Activated naive CD4-positive, alpha-beta T cell treated with anti-CD3 and anti-CD28 coated beads for 36 hours (primary cell): ENCODE measurements at regions not wholly inside any gene's neighbourhood (a gene's known extent, or its start where the extent isn't known, plus 50 kb on each side); places are given as distances from the start of the nearest gene placed in this dataset.

Experiments
- CTCF ChIA-PET: fragments of 350-600 bp; sonication (Branson Sonifier 250); formaldehyde crosslinking; loops from one replicate; lab custom pipeline; 2021; ENCODE audit warnings: antibody characterized with exemption; lab: Charles Lee
- DNase-seq: peaks from one replicate; pipeline ENCODE4 v3.0.0-alpha.2; 2020
- H3K27ac Mint-ChIP-seq: one replicate; pipeline ENCODE4 v1.8.0; 2021; ENCODE audit warnings: mild to moderate bottlenecking, mixed read lengths
- H3K27me3 Mint-ChIP-seq: one replicate; pipeline ENCODE4 v1.8.0; 2021; ENCODE audit warnings: low read depth, mixed read lengths
- H3K36me3 Mint-ChIP-seq: one replicate; pipeline ENCODE4 v1.8.0; 2021; ENCODE audit warnings: low read depth, mixed read lengths
- H3K4me1 Mint-ChIP-seq: one replicate; pipeline ENCODE4 v1.8.0; 2021; ENCODE audit warnings: low read depth, mixed read lengths
- H3K4me3 Mint-ChIP-seq: one replicate; pipeline ENCODE4 v1.8.0; 2021; ENCODE audit warnings: mild to moderate bottlenecking, moderate library complexity, mixed read lengths
- H3K9me3 Mint-ChIP-seq: one replicate; pipeline ENCODE4 v1.8.0; 2021; ENCODE audit warnings: mixed read lengths
- intact Hi-C: fragments of 100-400 bp; cut with micrococcal nuclease; formaldehyde crosslinking; loops from one replicate; pipeline ENCODE4 v1.15.1; 2023

DNA sequence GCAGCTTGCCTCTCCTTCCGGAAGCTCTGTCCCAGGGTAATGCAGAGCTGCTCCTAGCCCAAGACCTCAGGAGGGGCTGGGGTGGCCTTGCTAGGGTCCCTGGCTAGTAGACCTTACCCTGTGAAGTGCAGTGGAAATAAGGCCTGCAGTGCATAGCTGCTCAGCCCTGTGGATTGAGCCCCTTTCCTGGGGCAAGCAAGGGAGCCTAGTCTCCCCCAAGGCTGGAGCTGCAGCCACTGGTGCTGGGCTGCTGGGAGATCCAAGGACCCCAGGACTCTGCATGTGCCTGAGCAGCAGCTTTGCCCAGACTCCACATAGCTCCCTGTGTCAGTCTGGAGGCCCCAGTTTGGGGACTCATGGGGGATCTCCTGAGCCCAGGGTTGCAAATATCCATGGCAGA, 57.9 kb downstream of the FANCF start:
- CTCF ChIA-PET: no interaction called here
- Mint-ChIP-seq H3K4me1 (no peaks in the 10 kb centered on the region), H3K27ac (no peak overlapping the region), H3K27me3 (peaks cover 32% of the 10 kb centered on the region), H3K4me3 (no peak overlapping the region), H3K36me3 (no peaks in the 10 kb centered on the region), H3K9me3 (no peaks in the 10 kb centered on the region)
- intact Hi-C loops: no loop called here
- DNase-seq: no peak

DNA sequence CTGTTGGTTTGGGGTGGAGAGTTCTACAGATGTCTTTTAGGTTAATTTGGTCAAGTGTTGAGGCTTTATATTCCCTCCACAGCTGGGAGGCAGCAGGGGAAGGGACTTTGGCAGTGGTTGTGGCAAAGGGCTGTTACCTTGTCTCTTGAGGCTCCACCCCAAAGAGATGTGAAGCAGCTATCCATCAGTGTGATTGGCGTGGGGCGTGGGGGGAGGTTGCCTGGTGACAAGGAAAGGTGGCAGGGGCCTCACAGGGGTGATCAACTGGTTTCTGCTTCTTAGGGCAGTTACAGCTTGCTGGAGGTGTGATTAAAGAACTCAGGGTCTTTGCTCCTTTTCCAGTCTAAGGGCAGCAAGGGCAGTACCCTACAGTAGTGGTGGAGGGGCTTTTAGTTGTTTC, 59.3 kb downstream of the FANCF start:
- no peak for DNase-seq
- Mint-ChIP-seq H3K27me3 (peaks cover 26% of the 10 kb centered on the region), H3K27ac (no peak overlapping the region), H3K9me3 (no peaks in the 10 kb centered on the region), H3K36me3 (no peaks in the 10 kb centered on the region), H3K4me1 (no peaks in the 10 kb centered on the region), H3K4me3 (no peak overlapping the region)
- intact Hi-C loops: no loop called here
- CTCF ChIA-PET: no interaction called here

DNA sequence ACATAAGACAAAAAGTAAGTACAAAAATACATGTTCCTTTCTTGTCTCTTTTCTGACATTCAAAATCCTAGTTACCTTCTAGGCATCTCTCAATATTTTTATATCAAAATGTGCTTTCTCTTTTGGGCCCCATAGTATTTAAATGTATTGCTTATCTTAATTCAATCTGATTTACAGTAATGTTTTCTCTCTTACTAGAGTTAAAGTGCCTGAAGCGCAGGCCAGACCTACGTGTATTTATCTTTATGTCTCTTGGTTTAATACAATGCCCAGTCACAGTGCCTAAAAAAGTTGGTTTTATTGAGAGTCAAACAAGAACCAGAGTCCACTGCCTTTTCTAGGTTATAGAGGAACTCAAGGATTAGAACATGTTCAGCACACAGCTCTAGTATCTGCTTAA, 64.3 kb downstream of the FANCF start:
- no peak overlapping the region for H3K4me3 Mint-ChIP-seq
- H3K27me3 Mint-ChIP-seq: peaks cover 8% of the 10 kb centered on the region
- no peak for DNase-seq
- CTCF ChIA-PET: no interaction called here
- H3K36me3 Mint-ChIP-seq: no peaks in the 10 kb centered on the region
- no peak overlapping the region for H3K27ac Mint-ChIP-seq
- no peaks in the 10 kb centered on the region for H3K9me3 Mint-ChIP-seq
- H3K4me1 Mint-ChIP-seq: no peaks in the 10 kb centered on the region
- intact Hi-C loops: no loop called here

DNA sequence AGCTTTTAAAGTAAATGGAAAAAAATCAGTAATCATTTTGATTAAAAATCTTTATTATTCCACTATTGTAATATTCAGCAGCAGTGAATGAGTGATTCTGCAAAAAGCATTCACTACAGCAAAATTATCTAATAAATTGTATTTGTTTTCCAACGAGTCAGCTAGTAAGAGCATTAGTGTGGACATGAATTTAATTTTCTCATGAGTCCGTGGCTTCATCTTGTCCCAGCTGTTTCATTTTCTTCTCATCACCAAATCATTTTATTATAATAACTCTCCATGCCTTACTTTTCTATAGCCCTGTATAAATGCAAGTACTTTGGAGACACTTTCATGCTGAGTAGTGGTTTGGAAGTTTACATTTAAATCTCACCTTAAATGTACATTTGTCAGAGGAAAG, 66.2 kb downstream of the FANCF start:
- Mint-ChIP-seq H3K4me3 (no peak overlapping the region), H3K27ac (no peak overlapping the region), H3K36me3 (no peaks in the 10 kb centered on the region), H3K27me3 (peaks cover 2% of the 10 kb centered on the region), H3K4me1 (no peaks in the 10 kb centered on the region), H3K9me3 (no peaks in the 10 kb centered on the region)
- intact Hi-C loops: no loop called here
- DNase-seq: no peak
- CTCF ChIA-PET: interaction anchor here (0.6 kb wide), 1 partner anchor 77 kb away, joined by 4 read pairs; no protein-coding TSS in a partner anchor

DNA sequence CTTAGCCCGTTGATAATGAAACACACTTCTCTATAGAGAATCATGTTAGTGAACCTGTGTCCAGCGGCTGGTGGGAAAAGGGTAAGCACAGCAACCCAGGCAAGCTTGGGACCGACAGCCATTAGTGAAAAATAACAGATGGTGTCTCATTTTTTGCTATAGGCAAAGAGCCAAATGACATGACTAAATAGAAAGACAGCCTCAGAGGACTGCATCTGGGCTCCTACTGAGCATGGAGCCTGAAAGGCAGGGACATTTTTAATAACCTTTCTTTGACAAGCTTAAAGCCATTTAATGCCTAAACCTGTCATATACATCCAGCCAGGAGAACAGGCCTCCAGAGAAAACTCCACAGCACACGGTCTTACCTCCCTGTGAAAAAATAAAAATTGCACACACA, 67.0 kb downstream of the FANCF start:
- intact Hi-C loops: no loop called here
- no peak overlapping the region for H3K4me3 Mint-ChIP-seq

DNA sequence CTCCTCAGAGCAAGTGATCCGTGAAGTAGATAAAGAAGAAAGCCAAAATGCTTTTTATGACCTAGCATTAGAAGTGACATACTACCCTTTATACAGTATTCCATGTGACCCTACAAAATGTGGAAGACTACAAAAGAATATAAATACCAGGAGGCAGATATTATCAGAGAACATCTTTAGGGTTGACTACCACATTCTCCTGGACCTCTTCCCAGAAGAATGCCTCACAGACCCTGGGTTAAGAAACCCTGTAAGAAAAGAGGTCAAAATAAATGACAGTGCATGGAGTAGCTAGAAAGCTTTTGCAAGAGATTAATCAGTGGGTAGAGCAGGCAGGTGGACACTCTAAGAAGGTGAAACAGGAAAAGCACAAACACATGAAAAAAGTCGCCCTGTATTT, 69.2 kb downstream of the FANCF start:
- Mint-ChIP-seq H3K4me3 (no peak overlapping the region), H3K9me3 (no peaks in the 10 kb centered on the region), H3K27me3 (peaks cover 16% of the 10 kb centered on the region), H3K27ac (no peak overlapping the region), H3K36me3 (no peaks in the 10 kb centered on the region), H3K4me1 (peaks cover 12% of the 10 kb centered on the region)
- CTCF ChIA-PET: interaction anchor here (1.5 kb wide), 1 partner anchor 13 kb away, joined by 3 read pairs; no protein-coding TSS in a partner anchor
- DNase-seq: no peak
- intact Hi-C loops: no loop called here

More for the DNA sequence above, 67.0 kb downstream of the FANCF start:
- Mint-ChIP-seq H3K27me3 (peaks cover 3% of the 10 kb centered on the region), H3K27ac (no peak overlapping the region), H3K36me3 (no peaks in the 10 kb centered on the region), H3K9me3 (no peaks in the 10 kb centered on the region), H3K4me1 (peaks cover 6% of the 10 kb centered on the region)
- CTCF ChIA-PET: no interaction called here
- DNase-seq: no peak

DNA sequence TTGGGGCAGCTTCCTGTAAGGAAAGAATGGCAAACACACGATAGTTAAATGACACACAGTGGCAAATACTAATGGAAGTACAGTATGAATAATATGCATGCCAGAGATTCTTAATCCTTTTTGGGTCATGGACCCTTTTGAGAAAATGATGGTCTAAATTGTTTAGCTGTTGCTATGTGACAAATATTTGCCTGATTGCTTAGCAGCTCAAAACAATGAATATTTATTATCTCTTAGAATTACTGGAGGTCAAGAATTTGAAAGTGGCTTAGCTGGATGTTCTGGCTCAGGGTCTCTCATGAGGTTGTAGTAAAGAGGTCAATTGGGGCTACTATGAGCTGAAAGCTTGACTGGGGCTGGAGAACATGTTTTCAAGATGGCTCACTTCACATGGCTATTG, 69.7 kb downstream of the FANCF start:
- Mint-ChIP-seq H3K9me3 (no peaks in the 10 kb centered on the region), H3K27me3 (peaks cover 19% of the 10 kb centered on the region), H3K4me1 (peaks cover 12% of the 10 kb centered on the region), H3K4me3 (no peak overlapping the region), H3K27ac (no peak overlapping the region), H3K36me3 (no peaks in the 10 kb centered on the region)
- CTCF ChIA-PET: interaction anchor here (0.6 to 1.5 kb wide), 3 partner anchors 13 to 249 kb away, joined by 3 to 5 read pairs (median 4); no protein-coding TSS in a partner anchor
- DNase-seq: no peak
- intact Hi-C loops: no loop called here

DNA sequence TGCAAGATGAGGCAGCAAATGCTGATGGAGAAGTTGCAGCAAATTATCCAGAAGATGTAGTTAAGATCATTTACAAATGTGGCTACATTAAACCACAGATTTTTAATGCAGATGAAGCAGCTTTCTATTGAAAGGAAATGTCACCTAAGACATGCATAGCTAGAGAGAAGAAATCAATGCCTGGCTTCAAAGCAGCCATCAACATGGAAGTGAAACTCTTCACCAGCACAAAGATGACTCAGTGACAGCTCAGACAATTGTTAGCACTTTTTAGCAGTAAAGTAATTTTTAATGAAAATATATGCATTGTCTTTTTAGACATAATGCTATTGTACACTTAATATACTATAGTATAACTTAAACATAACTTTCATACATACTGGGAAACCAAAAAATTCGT, 71.4 kb downstream of the FANCF start:
- peaks cover 12% of the 10 kb centered on the region for H3K4me1 Mint-ChIP-seq

DNA sequence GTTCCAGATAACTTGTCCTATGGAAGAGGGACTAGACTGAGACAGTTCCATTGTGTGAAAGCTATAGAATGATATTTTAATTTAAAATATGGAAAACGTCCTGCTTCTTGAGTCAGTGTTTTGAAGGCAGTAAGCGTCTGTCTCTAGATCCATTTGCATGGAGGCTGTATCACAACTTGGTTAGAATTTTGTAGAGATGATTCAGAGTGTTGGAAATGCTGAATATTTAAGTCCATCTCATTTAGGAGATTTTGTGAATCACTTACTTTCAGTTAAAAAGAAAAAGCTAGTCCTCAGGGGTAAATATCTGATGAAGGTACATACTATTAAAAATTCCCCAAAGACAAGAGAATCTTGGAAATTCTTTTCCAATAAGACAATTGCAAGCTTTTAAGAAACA, 72.7 kb downstream of the FANCF start:
- Mint-ChIP-seq H3K27me3 (peaks cover 18% of the 10 kb centered on the region), H3K9me3 (no peaks in the 10 kb centered on the region), H3K4me3 (no peak overlapping the region), H3K36me3 (no peaks in the 10 kb centered on the region), H3K27ac (no peak overlapping the region), H3K4me1 (peaks cover 12% of the 10 kb centered on the region)
- CTCF ChIA-PET: interaction anchor here (2.2 kb wide), 1 partner anchor 235 kb away, joined by 5 read pairs; no protein-coding TSS in a partner anchor
- intact Hi-C loops: no loop called here
- DNase-seq: no peak

More for the DNA sequence above, 71.4 kb downstream of the FANCF start:
- intact Hi-C loops: no loop called here
- Mint-ChIP-seq H3K4me3 (no peak overlapping the region), H3K27me3 (peaks cover 17% of the 10 kb centered on the region), H3K36me3 (no peaks in the 10 kb centered on the region), H3K9me3 (no peaks in the 10 kb centered on the region), H3K27ac (no peak overlapping the region)
- DNase-seq: peak; percentile 8
- CTCF ChIA-PET: interaction anchor here (2.2 kb wide), 1 partner anchor 234 kb away, joined by 5 read pairs; no protein-coding TSS in a partner anchor

DNA sequence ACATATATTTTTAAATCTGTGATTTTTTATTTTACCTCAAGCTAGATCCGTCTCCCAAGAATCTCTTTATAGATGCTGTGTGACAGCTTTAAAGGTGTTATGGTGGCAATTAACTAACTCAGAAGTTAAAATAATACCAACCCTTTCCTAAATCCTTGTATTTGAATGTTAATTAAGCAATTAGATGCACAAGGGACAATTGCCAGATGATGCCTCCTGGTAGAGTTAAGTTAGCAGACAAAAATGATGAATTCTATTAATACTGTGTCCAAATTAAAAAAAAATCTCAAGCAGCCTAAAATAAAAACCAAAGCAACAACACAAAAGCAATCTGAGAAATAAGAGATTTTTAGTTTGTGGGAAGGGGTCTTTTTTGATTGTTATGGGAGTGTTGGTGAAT, 78.9 kb downstream of the FANCF start:
- no peaks in the 10 kb centered on the region for H3K36me3 Mint-ChIP-seq
- no peak for DNase-seq
- intact Hi-C loops: loop anchor here (10.0 kb wide), 2 partner anchors 238 to 302 kb away; no protein-coding TSS in a partner anchor
- H3K9me3 Mint-ChIP-seq: no peaks in the 10 kb centered on the region
- H3K27me3 Mint-ChIP-seq: peaks cover 28% of the 10 kb centered on the region
- H3K4me1 Mint-ChIP-seq: no peaks in the 10 kb centered on the region
- H3K27ac Mint-ChIP-seq: no peak overlapping the region
- CTCF ChIA-PET: no interaction called here
- H3K4me3 Mint-ChIP-seq: no peak overlapping the region

DNA sequence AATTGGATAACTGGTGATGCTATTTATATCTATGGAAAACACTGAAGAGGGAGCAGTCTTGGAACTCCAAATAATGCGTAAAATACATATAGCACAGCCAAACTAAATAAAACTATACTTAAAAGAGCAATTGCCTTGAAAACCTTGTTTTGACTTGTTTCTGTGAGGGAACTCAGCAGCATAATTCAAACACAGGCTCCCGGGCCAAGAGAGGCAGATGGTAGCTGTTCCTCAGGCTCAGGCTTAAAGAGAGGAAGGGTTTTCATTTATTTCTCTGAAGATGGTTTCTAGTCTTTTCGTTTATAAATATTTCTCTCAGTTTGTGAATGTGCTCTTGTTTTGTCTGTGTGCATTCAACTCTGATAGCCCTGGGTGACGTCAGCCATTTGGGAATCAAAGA, 82.4 kb downstream of the FANCF start:
- intact Hi-C loops: loop anchor here (10.0 kb wide), 2 partner anchors 242 to 298 kb away; no protein-coding TSS in a partner anchor
- no peak for DNase-seq
- Mint-ChIP-seq H3K4me3 (no peak overlapping the region), H3K9me3 (no peaks in the 10 kb centered on the region), H3K36me3 (no peaks in the 10 kb centered on the region), H3K27ac (no peak overlapping the region), H3K4me1 (no peaks in the 10 kb centered on the region), H3K27me3 (peaks cover 29% of the 10 kb centered on the region)
- CTCF ChIA-PET: interaction anchor here (0.8 kb wide), 1 partner anchor 13 kb away, joined by 3 read pairs; no protein-coding TSS in a partner anchor

DNA sequence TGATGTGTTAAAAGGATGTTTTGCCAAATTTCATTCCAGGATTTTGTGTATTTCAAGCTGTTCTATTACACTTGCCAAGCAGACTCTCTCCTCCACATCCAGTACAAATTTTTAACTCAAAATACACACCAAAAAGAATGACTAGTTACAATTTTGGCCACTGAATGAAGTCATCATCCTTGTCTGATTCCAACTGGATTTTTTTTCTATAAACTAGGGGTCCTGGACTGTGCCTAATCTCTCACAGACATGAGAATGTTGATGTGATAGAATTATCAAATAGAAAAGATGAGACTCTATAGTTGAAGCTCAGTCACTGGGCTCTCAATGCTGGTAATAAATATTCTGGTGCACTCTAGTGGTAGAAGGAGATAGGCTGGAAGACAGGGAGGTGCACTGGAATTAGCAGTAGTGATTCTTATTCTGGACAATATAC, 85.8 kb downstream of the FANCF start:
- no peaks in the 10 kb centered on the region for H3K36me3 Mint-ChIP-seq
- no peaks in the 10 kb centered on the region for H3K4me1 Mint-ChIP-seq
- H3K27me3 Mint-ChIP-seq: peaks cover 20% of the 10 kb centered on the region
- intact Hi-C loops: loop anchor here (1.0 to 10.0 kb wide), 3 partner anchors 206 to 295 kb away; no protein-coding TSS in a partner anchor
- CTCF ChIA-PET: interaction anchor here (0.6 to 1.1 kb wide), 2 partner anchors 204 to 212 kb away, joined by 3 to 4 read pairs; no protein-coding TSS in a partner anchor
- no peak for DNase-seq
- no peaks in the 10 kb centered on the region for H3K9me3 Mint-ChIP-seq
- H3K27ac Mint-ChIP-seq: no peak overlapping the region
- H3K4me3 Mint-ChIP-seq: no peak overlapping the region

DNA sequence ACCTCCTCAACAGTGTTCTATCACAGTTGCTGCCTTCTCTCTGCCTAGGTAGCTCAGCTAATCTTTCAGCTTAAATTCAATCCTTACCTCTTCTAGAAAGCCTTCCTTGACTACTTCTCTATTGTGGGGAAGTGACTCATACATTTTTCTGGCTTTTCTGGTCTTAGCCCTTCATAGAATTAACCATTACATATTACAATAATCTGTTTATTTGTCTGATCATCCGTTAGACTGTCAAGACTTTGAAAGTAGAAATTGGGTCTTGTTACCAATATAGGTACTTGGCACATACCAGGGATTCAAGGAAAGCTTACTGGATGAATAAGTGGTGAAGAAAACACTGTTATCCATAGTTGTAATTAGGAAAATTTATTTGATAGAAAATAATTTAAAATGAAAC, 89.6 kb downstream of the FANCF start:
- Mint-ChIP-seq H3K36me3 (no peaks in the 10 kb centered on the region), H3K4me3 (no peak overlapping the region), H3K27me3 (peaks cover 15% of the 10 kb centered on the region), H3K4me1 (no peaks in the 10 kb centered on the region), H3K9me3 (no peaks in the 10 kb centered on the region), H3K27ac (no peak overlapping the region)
- intact Hi-C loops: no loop called here
- no peak for DNase-seq
- CTCF ChIA-PET: no interaction called here
